ENCODE measurements at regions not wholly inside any gene's neighbourhood (a gene's known extent, or its start where the extent isn't known, plus 50 kb on each side); places are given as distances from the start of the nearest gene placed in this dataset.

GRCh38 chr9:106751681-106752080, 111.3 kb upstream of the ZNF462 start:
- no peak for TF ChIP-seq TOX (CRISPR knock-in tag; IDR thresholded peaks at IDR 0.05; ENCODE audit: borderline replicate concordance)
- TF ChIP-seq ZC3H10 (CRISPR knock-in tag; IDR thresholded peaks at IDR 0.05): no peak
- TF ChIP-seq CREB5 (CRISPR knock-in tag; IDR thresholded peaks at IDR 0.05; ENCODE audit: low read depth): no peak
- TF ChIP-seq ZNF8 (CRISPR knock-in tag; IDR thresholded peaks at IDR 0.05): no peak
- TF ChIP-seq ISL1 (CRISPR knock-in tag; IDR thresholded peaks at IDR 0.05): no peak
- no peak for TF ChIP-seq RARB (CRISPR knock-in tag; IDR thresholded peaks at IDR 0.05)
- TF ChIP-seq TCF4 (CRISPR knock-in tag; IDR thresholded peaks at IDR 0.05; ENCODE audit: borderline replicate concordance): no peak
- TF ChIP-seq ZNF70 (CRISPR knock-in tag; IDR thresholded peaks at IDR 0.05): no peak
- TF ChIP-seq ARNTL (CRISPR knock-in tag; IDR thresholded peaks at IDR 0.05; ENCODE audit: borderline replicate concordance, low read depth): no peak
- no peak for TF ChIP-seq ZNF565 (CRISPR knock-in tag; conservative IDR thresholded peaks at IDR 0.05; ENCODE audit: low read depth)
- TF ChIP-seq PPARA (CRISPR knock-in tag; IDR thresholded peaks at IDR 0.05; ENCODE audit: borderline replicate concordance): no peak
- TF ChIP-seq GLIS3 (CRISPR knock-in tag; IDR thresholded peaks at IDR 0.05): no peak
- no peak for TF ChIP-seq ESRRG (CRISPR knock-in tag; IDR thresholded peaks at IDR 0.05)
- TF ChIP-seq ZFP30 (CRISPR knock-in tag; IDR thresholded peaks at IDR 0.05): no peak
- no peak for TF ChIP-seq ZFP3 (CRISPR knock-in tag; IDR thresholded peaks at IDR 0.05)
- no peak for TF ChIP-seq BACH2 (CRISPR knock-in tag; IDR thresholded peaks at IDR 0.05; ENCODE audit: borderline replicate concordance)
- no peak for TF ChIP-seq CSDC2 (CRISPR knock-in tag; IDR thresholded peaks at IDR 0.05)
- no peak for TF ChIP-seq CSRNP3 (CRISPR knock-in tag; IDR thresholded peaks at IDR 0.05)
- TF ChIP-seq, protein P1, sequence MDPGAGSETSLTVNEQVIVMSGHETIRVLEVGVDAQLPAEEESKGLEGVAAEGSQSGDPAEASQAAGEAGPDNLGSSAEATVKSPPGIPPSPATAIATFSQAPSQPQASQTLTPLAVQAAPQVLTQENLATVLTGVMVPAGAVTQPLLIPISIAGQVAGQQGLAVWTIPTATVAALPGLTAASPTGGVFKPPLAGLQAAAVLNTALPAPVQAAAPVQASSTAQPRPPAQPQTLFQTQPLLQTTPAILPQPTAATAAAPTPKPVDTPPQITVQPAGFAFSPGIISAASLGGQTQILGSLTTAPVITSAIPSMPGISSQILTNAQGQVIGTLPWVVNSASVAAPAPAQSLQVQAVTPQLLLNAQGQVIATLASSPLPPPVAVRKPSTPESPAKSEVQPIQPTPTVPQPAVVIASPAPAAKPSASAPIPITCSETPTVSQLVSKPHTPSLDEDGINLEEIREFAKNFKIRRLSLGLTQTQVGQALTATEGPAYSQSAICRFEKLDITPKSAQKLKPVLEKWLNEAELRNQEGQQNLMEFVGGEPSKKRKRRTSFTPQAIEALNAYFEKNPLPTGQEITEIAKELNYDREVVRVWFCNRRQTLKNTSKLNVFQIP (CRISPR knock-in tag; IDR thresholded peaks at IDR 0.05; ENCODE audit: borderline replicate concordance, low read depth): no peak
- no peak for ATAC-seq

- no peak for ATAC-seq
- TF ChIP-seq TOX (CRISPR knock-in tag; IDR thresholded peaks at IDR 0.05; ENCODE audit: borderline replicate concordance): no peak
- TF ChIP-seq ZNF565 (CRISPR knock-in tag; conservative IDR thresholded peaks at IDR 0.05; ENCODE audit: low read depth): no peak
- no peak for TF ChIP-seq SNAI2 (CRISPR knock-in tag; IDR thresholded peaks at IDR 0.05)
- TF ChIP-seq ESRRG (CRISPR knock-in tag; IDR thresholded peaks at IDR 0.05): no peak
- TF ChIP-seq, protein P2, sequence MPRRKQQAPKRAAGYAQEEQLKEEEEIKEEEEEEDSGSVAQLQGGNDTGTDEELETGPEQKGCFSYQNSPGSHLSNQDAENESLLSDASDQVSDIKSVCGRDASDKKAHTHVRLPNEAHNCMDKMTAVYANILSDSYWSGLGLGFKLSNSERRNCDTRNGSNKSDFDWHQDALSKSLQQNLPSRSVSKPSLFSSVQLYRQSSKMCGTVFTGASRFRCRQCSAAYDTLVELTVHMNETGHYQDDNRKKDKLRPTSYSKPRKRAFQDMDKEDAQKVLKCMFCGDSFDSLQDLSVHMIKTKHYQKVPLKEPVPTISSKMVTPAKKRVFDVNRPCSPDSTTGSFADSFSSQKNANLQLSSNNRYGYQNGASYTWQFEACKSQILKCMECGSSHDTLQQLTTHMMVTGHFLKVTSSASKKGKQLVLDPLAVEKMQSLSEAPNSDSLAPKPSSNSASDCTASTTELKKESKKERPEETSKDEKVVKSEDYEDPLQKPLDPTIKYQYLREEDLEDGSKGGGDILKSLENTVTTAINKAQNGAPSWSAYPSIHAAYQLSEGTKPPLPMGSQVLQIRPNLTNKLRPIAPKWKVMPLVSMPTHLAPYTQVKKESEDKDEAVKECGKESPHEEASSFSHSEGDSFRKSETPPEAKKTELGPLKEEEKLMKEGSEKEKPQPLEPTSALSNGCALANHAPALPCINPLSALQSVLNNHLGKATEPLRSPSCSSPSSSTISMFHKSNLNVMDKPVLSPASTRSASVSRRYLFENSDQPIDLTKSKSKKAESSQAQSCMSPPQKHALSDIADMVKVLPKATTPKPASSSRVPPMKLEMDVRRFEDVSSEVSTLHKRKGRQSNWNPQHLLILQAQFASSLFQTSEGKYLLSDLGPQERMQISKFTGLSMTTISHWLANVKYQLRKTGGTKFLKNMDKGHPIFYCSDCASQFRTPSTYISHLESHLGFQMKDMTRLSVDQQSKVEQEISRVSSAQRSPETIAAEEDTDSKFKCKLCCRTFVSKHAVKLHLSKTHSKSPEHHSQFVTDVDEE (CRISPR knock-in tag; IDR thresholded peaks at IDR 0.05): no peak
- TF ChIP-seq ZNF8 (CRISPR knock-in tag; IDR thresholded peaks at IDR 0.05): no peak
- TF ChIP-seq, protein P3, sequence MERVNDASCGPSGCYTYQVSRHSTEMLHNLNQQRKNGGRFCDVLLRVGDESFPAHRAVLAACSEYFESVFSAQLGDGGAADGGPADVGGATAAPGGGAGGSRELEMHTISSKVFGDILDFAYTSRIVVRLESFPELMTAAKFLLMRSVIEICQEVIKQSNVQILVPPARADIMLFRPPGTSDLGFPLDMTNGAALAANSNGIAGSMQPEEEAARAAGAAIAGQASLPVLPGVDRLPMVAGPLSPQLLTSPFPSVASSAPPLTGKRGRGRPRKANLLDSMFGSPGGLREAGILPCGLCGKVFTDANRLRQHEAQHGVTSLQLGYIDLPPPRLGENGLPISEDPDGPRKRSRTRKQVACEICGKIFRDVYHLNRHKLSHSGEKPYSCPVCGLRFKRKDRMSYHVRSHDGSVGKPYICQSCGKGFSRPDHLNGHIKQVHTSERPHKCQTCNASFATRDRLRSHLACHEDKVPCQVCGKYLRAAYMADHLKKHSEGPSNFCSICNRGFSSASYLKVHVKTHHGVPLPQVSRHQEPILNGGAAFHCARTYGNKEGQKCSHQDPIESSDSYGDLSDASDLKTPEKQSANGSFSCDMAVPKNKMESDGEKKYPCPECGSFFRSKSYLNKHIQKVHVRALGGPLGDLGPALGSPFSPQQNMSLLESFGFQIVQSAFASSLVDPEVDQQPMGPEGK (CRISPR knock-in tag; IDR thresholded peaks at IDR 0.05; ENCODE audit: borderline replicate concordance): no peak
- TF ChIP-seq ARNTL (CRISPR knock-in tag; IDR thresholded peaks at IDR 0.05; ENCODE audit: borderline replicate concordance, low read depth): no peak
- no peak for TF ChIP-seq ZNF70 (CRISPR knock-in tag; IDR thresholded peaks at IDR 0.05)
- TF ChIP-seq, protein P1 (CRISPR knock-in tag; IDR thresholded peaks at IDR 0.05; ENCODE audit: borderline replicate concordance, low read depth): no peak
- no peak for TF ChIP-seq CREB5 (CRISPR knock-in tag; IDR thresholded peaks at IDR 0.05; ENCODE audit: low read depth)
- TF ChIP-seq TCF4 (CRISPR knock-in tag; IDR thresholded peaks at IDR 0.05; ENCODE audit: borderline replicate concordance): no peak
- TF ChIP-seq PPARA (CRISPR knock-in tag; IDR thresholded peaks at IDR 0.05; ENCODE audit: borderline replicate concordance): no peak
Measured at GRCh38 chr9:106752581-106752980, 110.4 kb upstream of the ZNF462 start.
